DMS53 treated with DMSO at 0.1 percent for 48 hours (cell line): ENCODE measurements at regions not wholly inside any gene's neighbourhood (a gene's known extent, or its start where the extent isn't known, plus 50 kb on each side); places are given as distances from the start of the nearest gene placed in this dataset.

Source experiments
- DNase-seq: peaks from one replicate; lab custom pipeline; 2025; ENCODE audit not compliant: unreplicated experiment; lab: John Stamatoyannopoulos, UW

GRCh38 chr9:20044686-20045085, 255.8 kb upstream of the SLC24A2 start:
- DNase-seq, result no peak

GRCh38 chr9:20043461-20043860, 254.6 kb upstream of the SLC24A2 start:
- DNase-seq, result no peak

DNA sequence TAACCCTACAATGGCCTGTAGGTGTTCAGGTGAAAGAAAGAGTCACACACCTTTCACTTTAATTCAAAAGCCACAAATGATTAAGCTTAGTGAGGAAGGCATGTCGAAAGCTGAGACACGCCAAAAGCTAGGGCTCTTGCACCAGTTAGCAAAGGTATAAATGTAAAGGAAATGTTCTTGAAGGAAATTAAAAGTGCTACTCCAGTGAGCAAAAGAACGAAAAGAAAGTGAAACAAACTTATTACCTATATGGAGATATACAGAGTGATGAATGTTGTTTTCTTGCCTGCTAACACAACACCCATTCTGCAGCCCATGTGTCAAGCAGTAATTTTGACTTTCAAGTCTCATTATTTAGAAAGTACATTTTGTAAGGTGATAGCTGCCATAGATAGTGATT, 254.2 kb upstream of the SLC24A2 start:
- no peak for DNase-seq

DNA sequence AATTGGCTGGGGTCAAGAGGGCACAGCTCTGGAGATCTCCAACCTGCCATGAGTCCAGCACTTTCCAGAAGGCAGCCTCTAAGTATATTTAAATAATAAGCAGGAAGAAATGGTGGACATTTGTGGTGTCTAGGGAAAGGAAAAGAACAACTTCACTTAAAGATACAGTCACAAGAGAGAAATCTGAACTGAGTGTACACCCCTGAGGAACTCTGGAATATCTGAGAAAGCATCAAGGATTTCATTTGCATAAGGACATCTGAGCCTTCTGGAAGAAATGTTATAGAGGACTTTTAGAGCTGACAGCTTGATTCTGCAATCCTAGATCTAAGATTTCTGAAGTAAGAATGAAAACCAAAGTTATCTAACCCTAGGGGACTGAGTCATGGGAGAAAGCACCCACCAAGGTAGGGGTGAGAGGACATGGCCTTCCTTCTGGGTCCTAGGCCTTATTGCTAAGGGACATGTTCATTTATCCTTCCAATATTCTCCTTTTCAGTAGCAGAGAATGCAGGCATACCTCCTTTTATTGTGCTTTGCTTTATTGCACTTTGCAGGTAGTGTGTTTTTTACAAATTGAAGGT, 253.4 kb upstream of the SLC24A2 start:
- no peak for DNase-seq

- DNase-seq, result no peak
These were observed 252.9 kb upstream of the SLC24A2 start for GRCh38 chr9:20041697-20042081.

DNA sequence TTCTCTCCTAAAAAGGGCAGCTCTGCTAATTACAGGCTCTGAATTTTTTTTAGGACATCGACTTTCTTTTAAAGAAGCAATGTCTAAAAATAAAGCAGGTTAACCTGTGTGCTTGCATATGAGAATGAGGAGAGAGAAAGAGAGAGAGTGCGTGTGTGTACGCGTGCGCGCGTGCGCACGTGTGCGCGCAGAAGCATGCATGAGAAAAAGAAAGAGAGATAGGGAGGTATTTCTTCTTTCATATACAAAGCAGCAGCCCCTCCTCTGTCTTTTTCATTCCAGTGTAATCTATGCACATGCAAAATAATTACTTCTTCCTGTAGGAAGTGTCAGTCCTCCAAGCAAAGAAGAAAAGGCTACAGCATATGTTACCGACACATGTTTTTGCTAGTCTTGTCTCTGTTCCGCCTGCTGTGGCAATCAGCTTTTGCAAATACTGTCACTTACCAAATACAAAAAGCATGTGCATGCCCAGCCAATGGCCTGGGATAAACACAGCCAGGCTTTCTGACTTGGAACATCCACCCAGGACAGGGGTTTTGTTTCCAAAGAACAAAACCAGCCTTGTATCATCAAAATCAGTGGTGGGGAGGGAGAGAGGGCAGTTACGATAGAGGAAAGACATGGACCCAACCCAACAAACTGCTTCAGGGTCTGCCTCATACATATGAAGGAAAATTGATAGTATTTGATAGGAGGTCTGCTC, 252.3 kb upstream of the SLC24A2 start:
- no peak for DNase-seq

DNA sequence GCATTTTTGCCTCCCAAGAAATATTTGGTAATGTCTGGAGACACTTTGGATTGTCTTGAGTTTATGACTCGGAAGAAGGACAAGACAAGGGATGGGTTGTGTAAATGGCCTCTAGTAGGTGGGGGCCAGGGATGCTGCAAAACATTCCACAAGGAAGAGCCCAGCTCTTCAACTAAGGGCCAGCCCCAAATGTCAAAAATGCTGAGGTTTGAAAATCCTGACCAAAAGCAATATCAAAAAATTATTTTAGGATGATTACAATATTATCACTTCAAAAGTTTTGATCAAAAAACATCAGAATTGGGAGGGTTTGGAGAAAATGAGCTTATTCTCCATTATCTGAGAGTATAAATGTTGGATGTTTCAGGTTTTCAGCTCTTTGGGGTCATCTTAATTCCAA, 248.9 kb upstream of the SLC24A2 start:
- DNase-seq, result no peak

DNA sequence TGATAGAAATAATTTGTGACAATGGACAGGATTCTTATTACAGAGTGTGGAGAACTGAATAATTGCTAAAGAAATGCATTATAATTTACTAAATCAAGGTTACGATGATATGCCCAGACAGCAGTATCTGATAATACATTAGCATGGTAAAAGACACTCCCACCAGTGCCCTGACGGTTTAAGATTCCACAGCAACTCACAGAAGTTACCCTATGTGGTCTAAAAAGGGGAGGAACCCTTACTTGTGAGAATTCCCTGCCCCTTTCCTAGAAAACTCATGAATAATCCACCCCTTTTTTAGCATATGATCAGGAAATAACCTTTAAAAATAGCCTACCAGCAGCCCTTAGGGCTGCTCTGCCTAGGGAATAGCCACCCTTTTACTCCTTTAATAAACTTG, 244.7 kb upstream of the SLC24A2 start:
- DNase-seq, result no peak

DNA sequence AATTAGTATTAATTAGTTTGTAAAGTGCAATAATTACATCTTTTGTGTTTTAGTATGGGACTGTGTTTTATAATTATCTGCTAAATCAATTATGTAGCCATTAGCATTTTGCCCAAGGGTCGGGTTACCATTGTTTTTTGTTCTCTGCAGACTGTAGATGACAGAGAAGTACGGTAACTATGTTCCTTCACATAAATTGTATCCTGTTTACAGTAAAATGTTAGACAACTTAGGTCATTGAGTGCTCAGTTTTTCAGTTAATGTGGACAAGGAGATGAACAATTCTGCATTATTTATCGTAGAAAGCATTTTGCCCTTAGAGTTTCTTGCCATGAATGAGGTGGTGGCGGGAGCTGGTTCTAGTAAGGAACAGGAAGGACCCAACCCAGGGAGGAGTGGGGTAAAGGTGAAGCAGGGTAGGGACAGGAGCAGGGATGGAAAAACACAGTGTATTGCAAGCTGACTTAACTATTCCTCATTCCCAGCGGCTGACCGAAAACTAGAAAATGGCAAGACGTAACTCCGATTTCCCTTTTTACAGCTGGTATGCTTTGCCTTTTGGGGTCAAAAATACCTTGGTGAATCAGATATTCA, 243.7 kb upstream of the SLC24A2 start:
- DNase-seq, result no peak

DNA sequence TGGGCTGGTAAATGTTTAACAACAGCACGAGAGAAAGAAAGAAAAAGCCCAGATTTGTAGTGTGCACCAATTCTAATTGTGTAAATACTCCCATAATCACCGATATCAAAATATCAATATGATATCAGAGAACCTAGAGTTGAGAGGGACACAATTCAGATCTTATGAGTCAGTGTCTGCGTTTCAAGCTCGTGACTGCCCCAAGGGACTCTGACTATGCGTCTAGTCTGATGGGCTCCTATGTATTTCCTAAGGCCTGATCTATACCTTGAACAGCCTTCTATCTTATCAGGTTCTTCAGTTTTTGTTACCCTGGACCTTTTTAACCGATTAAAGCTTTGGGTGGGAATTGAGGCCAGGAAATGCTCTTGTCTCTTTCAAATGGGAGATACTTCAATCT, 243.0 kb upstream of the SLC24A2 start:
- no peak for DNase-seq

- no peak for DNase-seq
These were observed 241.8 kb upstream of the SLC24A2 start for GRCh38 chr9:20030671-20031070.

- DNase-seq, result no peak
These were observed 241.4 kb upstream of the SLC24A2 start for GRCh38 chr9:20030221-20030620.

GRCh38 chr9:20028849-20029231, 240.0 kb upstream of the SLC24A2 start:
- DNase-seq, result no peak

DNA sequence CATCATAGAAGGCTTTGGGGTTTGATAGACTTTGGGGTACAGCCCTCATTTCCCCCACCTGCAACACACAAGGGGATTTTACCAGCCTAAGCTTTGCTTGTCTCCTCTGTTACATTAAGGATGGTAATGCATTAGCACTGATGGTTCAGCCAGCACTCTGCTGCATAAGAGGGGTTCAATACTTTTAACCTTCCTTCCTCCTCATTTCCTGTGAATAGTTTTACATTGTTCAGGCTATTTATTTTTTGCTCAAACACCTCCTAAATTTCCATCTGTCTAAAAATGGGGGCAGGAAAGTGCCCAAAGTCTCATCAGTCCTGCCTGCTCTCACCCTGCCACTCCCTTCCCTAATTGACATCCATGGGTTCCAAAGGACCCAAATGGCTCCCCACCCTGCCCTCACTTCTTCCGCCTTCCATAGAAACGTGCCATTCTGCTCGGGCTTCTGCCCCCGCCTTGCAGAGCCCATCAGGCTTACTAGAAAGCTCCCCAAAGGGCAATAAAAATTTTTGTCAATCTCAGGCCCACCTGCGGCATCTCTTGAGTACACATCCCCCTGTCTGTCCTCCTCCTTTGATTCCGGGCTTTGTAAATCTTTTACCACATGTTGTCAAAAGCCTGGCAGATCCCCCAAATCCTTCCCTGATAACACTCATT, 239.5 kb upstream of the SLC24A2 start:
- no peak for DNase-seq

- no peak for DNase-seq
These were observed 235.2 kb upstream of the SLC24A2 start for GRCh38 chr9:20023961-20024571.

- no peak for DNase-seq
These were observed 234.5 kb upstream of the SLC24A2 start for GRCh38 chr9:20023210-20023905.

GRCh38 chr9:20022410-20022809, 233.6 kb upstream of the SLC24A2 start:
- DNase-seq, result no peak

DNA sequence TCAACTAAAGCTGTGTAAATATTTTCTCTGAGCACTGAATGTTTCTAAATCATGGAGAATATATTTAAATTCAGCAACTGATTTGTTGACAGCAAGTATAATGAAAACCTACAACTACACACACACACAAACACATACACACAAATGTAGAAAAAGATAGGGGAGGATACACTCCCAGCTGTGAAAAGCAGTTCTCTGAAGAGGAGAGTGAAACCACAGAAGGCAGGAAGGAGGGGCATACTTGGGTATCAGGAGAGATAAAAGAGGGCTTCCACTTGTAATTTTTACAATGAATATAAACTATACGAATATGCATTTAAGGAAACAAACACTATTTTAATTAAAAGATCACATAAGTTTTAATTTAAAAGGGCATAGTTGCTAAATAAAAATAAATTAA, 227.8 kb upstream of the SLC24A2 start:
- no peak for DNase-seq

GRCh38 chr9:20015427-20015931, 226.6 kb upstream of the SLC24A2 start:
- DNase-seq, result no peak

GRCh38 chr9:20014168-20014567, 225.3 kb upstream of the SLC24A2 start:
- no peak for DNase-seq

DNA sequence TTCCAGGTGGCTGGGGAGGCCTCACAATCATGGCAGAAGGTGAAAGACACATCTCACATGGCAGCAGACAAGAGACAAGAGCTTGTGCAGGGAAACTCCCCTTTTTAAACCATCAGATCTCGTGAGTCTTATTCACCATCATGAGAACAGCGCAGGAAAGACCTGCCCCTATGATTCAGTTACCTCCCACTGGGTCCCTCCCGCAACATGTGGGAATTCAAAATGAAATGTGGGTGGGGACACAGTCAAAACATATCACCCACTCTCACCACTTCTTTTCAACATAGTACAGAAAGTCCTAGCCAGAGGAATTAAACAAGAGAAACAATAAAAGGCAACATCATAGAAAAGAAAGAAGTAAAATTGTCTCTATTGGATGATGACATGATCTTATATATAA, 223.4 kb upstream of the SLC24A2 start:
- DNase-seq, result no peak
